ENCODE measurements at regions not wholly inside any gene's neighbourhood (a gene's known extent, or its start where the extent isn't known, plus 50 kb on each side); places are given as distances from the start of the nearest gene placed in this dataset.
"Not testable (repeated sequence)": the region's sequence is repeated elsewhere in the genome, so short reads cannot be mapped to it uniquely, and the experiment has no call there.

DNA sequence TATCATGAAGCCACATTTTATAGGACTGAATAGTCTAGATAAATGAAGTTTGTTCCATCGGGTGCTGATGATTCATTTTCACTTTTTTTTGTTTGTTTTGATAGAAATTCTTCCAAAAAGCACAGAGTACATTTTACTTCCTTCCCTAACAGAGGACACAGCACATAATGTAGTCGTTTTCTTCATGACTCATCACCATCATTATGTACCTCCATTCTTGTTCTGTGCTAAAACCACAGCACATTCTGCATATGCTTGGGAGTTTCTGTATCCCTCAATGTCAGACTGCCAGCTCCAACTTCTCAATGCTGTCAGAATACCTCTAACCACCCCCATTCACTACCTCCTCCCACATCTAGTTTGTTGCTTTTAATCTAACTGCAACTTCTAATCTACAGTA lies 1004.9 kb upstream of the ADGRB3 start:
- DNase-seq = no peak

DNA sequence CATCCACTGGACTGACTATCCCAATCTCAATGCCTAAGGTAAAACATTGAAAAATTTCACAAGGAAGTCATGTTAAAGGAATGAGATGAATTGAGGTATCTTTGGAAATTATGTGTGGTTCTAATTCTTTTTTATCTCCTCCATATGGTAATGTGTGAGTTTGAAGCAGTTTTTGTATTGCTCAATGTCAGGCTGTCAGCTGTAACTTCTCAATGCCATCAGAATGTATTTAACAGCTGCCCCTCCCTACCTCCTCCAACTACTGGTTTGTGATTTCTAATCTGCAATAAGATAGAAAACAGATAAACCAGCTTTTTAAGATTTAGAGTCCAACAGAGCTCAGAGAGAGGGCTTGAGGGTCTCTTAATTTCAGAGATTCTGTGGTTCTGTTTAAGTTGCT lies 1005.8 kb upstream of the ADGRB3 start:
- DNase-seq = no peak

DNA sequence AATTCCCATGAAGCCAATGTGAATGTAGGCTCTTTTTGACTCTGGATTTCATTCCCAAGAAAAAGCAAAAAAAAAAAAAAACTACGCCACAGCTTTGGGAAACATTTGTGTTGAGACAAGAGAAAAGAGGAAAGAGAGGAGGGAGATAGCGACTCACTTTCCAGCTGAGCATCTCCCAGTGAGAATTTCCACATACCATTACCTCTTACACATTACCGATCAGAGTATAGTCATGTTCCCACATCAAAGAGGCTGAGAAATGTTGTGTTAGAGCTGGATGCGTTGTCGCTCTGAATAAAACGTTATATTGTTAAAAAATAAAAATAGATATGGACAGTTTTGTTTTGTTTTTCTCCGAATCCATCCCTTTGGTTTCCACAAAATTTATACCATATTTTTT lies 1019.3 kb upstream of the ADGRB3 start:
- no peak for DNase-seq

GRCh38 chr6:67608099-67608749 lies 1026.9 kb upstream of the ADGRB3 start:
- no peak for DNase-seq

- no peak for DNase-seq
These were observed 1027.9 kb upstream of the ADGRB3 start for GRCh38 chr6:67606906-67607828.

DNA sequence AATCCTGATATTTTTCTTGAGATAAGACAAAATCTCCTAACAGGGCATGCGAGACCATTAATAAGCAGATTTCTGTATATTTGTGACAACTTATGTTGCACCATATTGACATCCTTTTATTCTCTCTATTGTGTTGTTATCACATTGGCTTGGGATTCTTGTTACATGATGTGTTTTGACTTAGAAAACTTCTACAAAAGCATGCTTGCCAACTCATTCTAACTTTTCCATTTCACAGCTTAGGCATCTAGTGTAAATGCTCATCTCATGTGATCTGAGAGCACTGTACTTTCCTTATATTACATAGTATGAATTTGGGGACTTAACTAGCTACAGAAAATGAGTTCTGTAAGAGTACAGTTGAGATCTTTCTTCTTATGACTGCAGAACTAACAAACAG lies 1040.7 kb upstream of the ADGRB3 start:
- DNase-seq = no peak

DNA sequence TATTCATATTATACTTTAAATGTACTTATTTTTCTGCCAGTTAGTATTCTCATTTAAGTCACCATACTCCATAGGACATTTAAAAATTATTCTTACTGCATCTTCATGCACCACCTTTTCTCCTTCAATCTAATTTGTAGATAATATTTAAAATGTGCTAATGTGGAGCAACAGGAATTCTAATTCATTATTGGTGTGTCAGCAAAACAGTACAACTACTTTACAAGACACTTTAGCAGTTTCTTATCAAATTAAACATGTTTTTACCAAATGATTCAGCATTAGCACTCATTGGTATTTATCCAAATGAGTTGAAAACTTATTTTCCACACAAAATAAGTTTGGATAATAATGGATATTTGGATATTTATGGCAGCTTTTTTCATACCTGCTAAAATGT lies 1041.8 kb upstream of the ADGRB3 start:
- no peak for DNase-seq

- DNase-seq = no peak
These were observed 1043.2 kb upstream of the ADGRB3 start for GRCh38 chr6:67591910-67592309.

GRCh38 chr6:67567842-67568241 lies 1067.2 kb upstream of the ADGRB3 start:
- DNase-seq = no peak

- no peak for DNase-seq
These were observed 1071.4 kb upstream of the ADGRB3 start for GRCh38 chr6:67563671-67564070.

DNA sequence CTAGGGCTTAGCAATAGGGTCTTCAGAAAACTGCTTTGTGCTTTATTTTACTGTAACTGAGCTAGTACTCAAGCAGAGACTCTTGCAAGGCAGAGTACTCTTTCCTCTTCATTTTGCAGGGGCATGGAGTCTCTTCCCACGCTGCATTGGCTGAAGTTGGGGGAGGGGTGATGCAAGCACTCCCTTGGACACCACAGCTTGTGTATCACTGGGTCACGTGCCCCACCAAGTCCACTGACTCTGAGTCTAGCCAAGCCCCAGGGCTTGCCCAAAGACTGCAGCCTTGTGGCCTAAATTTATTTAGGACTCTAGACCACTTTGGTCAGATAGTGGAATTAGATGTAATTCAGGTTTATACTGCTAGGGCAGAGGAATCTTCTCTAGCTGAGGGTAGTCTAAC lies 1075.0 kb upstream of the ADGRB3 start:
- DNase-seq = no peak

- no peak for DNase-seq
These were observed 1076.1 kb upstream of the ADGRB3 start for GRCh38 chr6:67558985-67559384.

GRCh38 chr6:67544851-67545452 lies 1090.1 kb upstream of the ADGRB3 start:
- DNase-seq = no peak

GRCh38 chr6:67541586-67541985 lies 1093.5 kb upstream of the ADGRB3 start:
- no peak for DNase-seq

- no peak for DNase-seq
These were observed 1097.0 kb upstream of the ADGRB3 start for GRCh38 chr6:67538032-67538431.

GRCh38 chr6:67535946-67536345 lies 1099.1 kb upstream of the ADGRB3 start:
- no peak for DNase-seq

DNA sequence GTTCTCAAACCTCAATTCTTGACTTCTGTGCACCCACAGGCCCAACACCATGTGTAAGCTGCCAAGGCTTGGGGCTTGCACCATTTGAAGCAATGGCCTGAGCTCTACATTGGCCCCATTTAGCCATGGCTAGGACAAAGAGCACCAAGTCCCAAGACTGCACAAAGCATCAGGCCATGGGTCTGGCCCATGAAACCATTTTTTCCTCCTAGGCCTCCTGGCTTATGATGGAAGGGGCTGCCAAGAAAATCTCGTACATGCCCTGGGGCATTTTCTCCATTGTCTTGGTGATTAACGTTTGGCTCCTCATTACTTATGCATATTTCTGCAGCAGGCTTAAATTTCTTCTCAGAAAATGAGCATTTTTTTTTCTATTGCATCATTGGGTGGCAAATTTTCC lies 1128.7 kb upstream of the ADGRB3 start:
- DNase-seq = no peak

GRCh38 chr6:67501755-67502154 lies 1133.3 kb upstream of the ADGRB3 start:
- DNase-seq = no peak

DNA sequence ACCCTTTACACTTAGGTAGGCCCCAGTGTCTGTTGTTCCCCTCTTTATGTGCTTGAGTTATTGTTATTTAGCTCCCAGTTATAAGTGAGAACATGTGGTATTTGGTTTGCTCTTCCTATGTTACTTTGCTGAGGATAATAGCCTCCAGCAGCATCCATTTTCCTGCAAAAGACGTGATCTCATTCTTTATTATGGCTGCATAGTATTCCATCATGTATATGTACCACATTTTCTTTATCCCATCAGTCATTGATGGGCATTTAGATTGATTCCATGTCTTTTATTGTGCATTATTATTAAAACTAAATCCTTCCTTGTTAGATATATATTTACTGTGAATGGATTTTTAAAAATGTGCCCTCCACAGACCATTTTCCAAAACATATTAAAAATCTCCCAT lies 1137.3 kb upstream of the ADGRB3 start:
- no peak for DNase-seq

GRCh38 chr6:67496191-67496590 lies 1138.9 kb upstream of the ADGRB3 start:
- DNase-seq = no peak

- no peak for DNase-seq
These were observed 1141.4 kb upstream of the ADGRB3 start for GRCh38 chr6:67493682-67494081.

- DNase-seq = no peak
These were observed 1159.4 kb upstream of the ADGRB3 start for GRCh38 chr6:67475700-67476099.

DNA sequence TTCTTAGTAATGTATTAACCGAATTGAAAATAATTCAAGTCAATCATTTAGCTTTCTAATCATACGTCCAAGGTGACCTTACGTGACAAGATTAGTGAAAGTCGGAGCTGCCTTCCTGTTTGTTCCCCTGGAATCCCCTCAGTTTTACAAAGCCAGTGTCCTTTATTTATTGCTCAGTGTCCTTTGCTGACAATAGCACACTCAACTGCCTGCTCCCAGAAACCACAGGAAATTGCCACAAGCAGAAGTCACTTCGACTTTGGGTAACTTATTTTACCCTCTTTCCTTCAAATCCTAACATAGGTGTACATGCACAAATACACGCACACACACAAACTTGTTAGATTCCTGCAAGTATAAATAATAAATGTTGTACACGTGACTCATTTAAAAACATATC lies 1167.7 kb upstream of the ADGRB3 start:
- no peak for DNase-seq

GRCh38 chr6:67462725-67463124 lies 1172.4 kb upstream of the ADGRB3 start:
- not testable (repeated sequence) for DNase-seq
